ENCODE measurements at regions not wholly inside any gene's neighbourhood (a gene's known extent, or its start where the extent isn't known, plus 50 kb on each side); places are given as distances from the start of the nearest gene placed in this dataset.

GRCh38 chr5:3518576-3518975, 77.1 kb upstream of the IRX1 start:
- Mint-ChIP-seq H3K27me3 (ENCODE audit: low read depth) (no peaks in the 10 kb centered on the region), H3K4me3 (no peak overlapping the region), H3K9me3 (peaks cover 12% of the 10 kb centered on the region), H3K36me3 (ENCODE audit: low read depth) (peaks cover 3% of the 10 kb centered on the region), H3K27ac (ENCODE audit: unreplicated experiment) (peak overlapping the region; percentile 71), H3K4me1 (peaks cover 48% of the 10 kb centered on the region)
- TF ChIP-seq CTCF (conservative IDR thresholded peaks at IDR 0.05), result no peak
- DNase-seq (ENCODE audit: low read depth, low spot score), result no peak

GRCh38 chr5:3518051-3518450, 77.6 kb upstream of the IRX1 start:
- peaks cover 53% of the 10 kb centered on the region for H3K4me1 Mint-ChIP-seq
- peaks cover 2% of the 10 kb centered on the region for H3K36me3 Mint-ChIP-seq (ENCODE audit: low read depth)
- no peaks in the 10 kb centered on the region for H3K27me3 Mint-ChIP-seq (ENCODE audit: low read depth)
- H3K27ac Mint-ChIP-seq (ENCODE audit: unreplicated experiment), result peak overlapping the region; percentile 92
- no peak for DNase-seq (ENCODE audit: low read depth, low spot score)
- peaks cover 10% of the 10 kb centered on the region for H3K9me3 Mint-ChIP-seq
- TF ChIP-seq CTCF (conservative IDR thresholded peaks at IDR 0.05), result no peak
- no peak overlapping the region for H3K4me3 Mint-ChIP-seq

GRCh38 chr5:3517348-3517747, 78.3 kb upstream of the IRX1 start:
- peaks cover 8% of the 10 kb centered on the region for H3K9me3 Mint-ChIP-seq
- H3K4me3 Mint-ChIP-seq, result peak overlapping the region; percentile 74
- TF ChIP-seq CTCF (conservative IDR thresholded peaks at IDR 0.05), result no peak
- H3K27ac Mint-ChIP-seq (ENCODE audit: unreplicated experiment), result peak overlapping the region; percentile 98
- H3K36me3 Mint-ChIP-seq (ENCODE audit: low read depth), result no peaks in the 10 kb centered on the region
- peaks cover 60% of the 10 kb centered on the region for H3K4me1 Mint-ChIP-seq
- DNase-seq (ENCODE audit: low read depth, low spot score), result peak; percentile 25
- no peaks in the 10 kb centered on the region for H3K27me3 Mint-ChIP-seq (ENCODE audit: low read depth)

GRCh38 chr5:3512361-3513095, 83.1 kb upstream of the IRX1 start:
- no peaks in the 10 kb centered on the region for H3K27me3 Mint-ChIP-seq (ENCODE audit: low read depth)
- no peak for TF ChIP-seq CTCF (conservative IDR thresholded peaks at IDR 0.05)
- H3K27ac Mint-ChIP-seq (ENCODE audit: unreplicated experiment), result no peak overlapping the region
- H3K4me3 Mint-ChIP-seq, result no peak overlapping the region
- peaks cover 14% of the 10 kb centered on the region for H3K9me3 Mint-ChIP-seq
- H3K36me3 Mint-ChIP-seq (ENCODE audit: low read depth), result peaks cover 10% of the 10 kb centered on the region
- DNase-seq (ENCODE audit: low read depth, low spot score), result no peak
- peaks cover 59% of the 10 kb centered on the region for H3K4me1 Mint-ChIP-seq

- Mint-ChIP-seq H3K27me3 (ENCODE audit: low read depth) (no peaks in the 10 kb centered on the region), H3K36me3 (ENCODE audit: low read depth) (peaks cover 10% of the 10 kb centered on the region), H3K9me3 (peaks cover 10% of the 10 kb centered on the region), H3K4me3 (no peak overlapping the region), H3K4me1 (peaks cover 53% of the 10 kb centered on the region), H3K27ac (ENCODE audit: unreplicated experiment) (no peak overlapping the region)
- TF ChIP-seq CTCF (conservative IDR thresholded peaks at IDR 0.05), result no peak
- DNase-seq (ENCODE audit: low read depth, low spot score), result no peak
These were observed 83.7 kb upstream of the IRX1 start for GRCh38 chr5:3511934-3512333.
